ENCODE measurements at regions not wholly inside any gene's neighbourhood (a gene's known extent, or its start where the extent isn't known, plus 50 kb on each side); places are given as distances from the start of the nearest gene placed in this dataset.

GRCh38 chr1:76687307-76688175, 179.7 kb upstream of the ST6GALNAC5 start:
- ChIA-PET RAD21 (ENCODE audit: low non-redundant PET in 1 of 2, low total read pairs in 2 of 2, uncharacterized antibody in 2 of 2, unreplicated experiment in 2 of 2) (no interaction called here), CTCF (no interaction called here)

GRCh38 chr1:76690766-76691165, 176.5 kb upstream of the ST6GALNAC5 start:
- CTCF ChIA-PET: no interaction called here
- Histone ChIP-seq H3K4me1 (ENCODE audit: control insufficient read depth in 1 of 2, insufficient read depth in 2 of 2, low read length in 2 of 2) (peaks cover 0 to 18% of the 10 kb centered on the region in 2 experiments; a peak in 2 of 4 replicates), H3K4me2 (ENCODE audit: low read length) (peak overlapping the region; percentile 45), H3K79me2 (ENCODE audit: insufficient read depth, low read length) (no peaks in the 10 kb centered on the region), H3K27ac (ENCODE audit: low read depth, low read length) (no peak overlapping the region), H3K9me2 (ENCODE audit: insufficient read depth) (no peaks in the 10 kb centered on the region), H3K36me3 (ENCODE audit: control insufficient read depth in 1 of 2, insufficient read depth in 2 of 2, low read length in 2 of 2) (no peaks in the 10 kb centered on the region), H3K27me3 (ENCODE audit: insufficient read depth, low read length) (no peaks in the 10 kb centered on the region), H3K4me3 (replicated peaks in 1 of 2; ENCODE audit: low read depth in 1 of 2, low read length in 2 of 2) (no peak overlapping the region), H3K9ac (ENCODE audit: low read length) (peak overlapping the region; percentile 9; the same call in 1 of the 2 replicates), H2AFZ (ENCODE audit: low read depth, low read length, poor library complexity, severe bottlenecking) (peak overlapping the region; percentile 59), H4K20me1 (ENCODE audit: insufficient read depth) (no peaks in the 10 kb centered on the region), H3K9me3 (ENCODE audit: control insufficient read depth in 1 of 2, insufficient read depth in 1 of 2, low read depth in 1 of 2, low read length in 2 of 2) (no peaks in the 10 kb centered on the region)
- no peak for TF ChIP-seq RAD21 (IDR thresholded peaks at IDR 0.05; ENCODE audit: low read depth)
- TF ChIP-seq EZH2 (IDR thresholded peaks at IDR 0.05): no peak
- no peak for TF ChIP-seq POLR2A (IDR thresholded peaks at IDR 0.05; ENCODE audit: borderline replicate concordance, extremely low read depth, insufficient read depth, insufficient read length)
- peak; percentile 59 for TF ChIP-seq JUND (IDR thresholded peaks at IDR 0.05)
- TF ChIP-seq CBX3 (IDR thresholded peaks at IDR 0.05; ENCODE audit: low read depth): peak; percentile 32; the same call in 1 of the 2 replicates
- TF ChIP-seq SP1 (IDR thresholded peaks at IDR 0.05; ENCODE audit: low read depth): peak; percentile 46
- peak; percentile 64 for TF ChIP-seq FOSL1 (IDR thresholded peaks at IDR 0.05; ENCODE audit: low read depth)
- TF ChIP-seq, protein P1, sequence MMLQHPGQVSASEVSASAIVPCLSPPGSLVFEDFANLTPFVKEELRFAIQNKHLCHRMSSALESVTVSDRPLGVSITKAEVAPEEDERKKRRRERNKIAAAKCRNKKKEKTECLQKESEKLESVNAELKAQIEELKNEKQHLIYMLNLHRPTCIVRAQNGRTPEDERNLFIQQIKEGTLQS (IDR thresholded peaks at IDR 0.05): peak; percentile 53; the same call in 1 of the 2 replicates
- intact Hi-C loops (cut with micrococcal nuclease): no loop called here
- RAD21 ChIA-PET (ENCODE audit: low non-redundant PET in 1 of 2, low total read pairs in 2 of 2, uncharacterized antibody in 2 of 2, unreplicated experiment in 2 of 2): no interaction called here
- BruUV-seq (replicated peaks): no TSS peak
- POLR2A ChIA-PET: no interaction called here
- ATAC-seq (peak; percentile 57; the same call in 1 of the 2 replicates), DNase-seq (ENCODE audit: low read depth, low spot score) (peak; percentile 22)

More at GRCh38 chr1:76687307-76688175, 179.7 kb upstream of the ST6GALNAC5 start:
- Histone ChIP-seq H3K9me3 (ENCODE audit: control insufficient read depth in 1 of 2, insufficient read depth in 1 of 2, low read depth in 1 of 2, low read length in 2 of 2) (no peaks in the 10 kb centered on the region), H3K27me3 (ENCODE audit: insufficient read depth, low read length) (no peaks in the 10 kb centered on the region), H4K20me1 (ENCODE audit: insufficient read depth) (no peaks in the 10 kb centered on the region), H3K36me3 (ENCODE audit: control insufficient read depth in 1 of 2, insufficient read depth in 2 of 2, low read length in 2 of 2) (no peaks in the 10 kb centered on the region), H3K27ac (ENCODE audit: low read depth, low read length) (no peak overlapping the region), H3K79me2 (ENCODE audit: insufficient read depth, low read length) (no peaks in the 10 kb centered on the region), H3K4me1 (ENCODE audit: control insufficient read depth in 1 of 2, insufficient read depth in 2 of 2, low read length in 2 of 2) (peaks cover 0 to 18% of the 10 kb centered on the region in 2 experiments; a peak in 2 of 4 replicates), H3K4me2 (ENCODE audit: low read length) (no peak overlapping the region), H3K9me2 (ENCODE audit: insufficient read depth) (no peaks in the 10 kb centered on the region), H3K4me3 (replicated peaks in 1 of 2; ENCODE audit: low read depth in 1 of 2, low read length in 2 of 2) (no peak overlapping the region), H3K9ac (ENCODE audit: low read length) (no peak overlapping the region), H2AFZ (ENCODE audit: low read depth, low read length, poor library complexity, severe bottlenecking) (no peak overlapping the region)
- ATAC-seq (no peak), DNase-seq (ENCODE audit: low read depth, low spot score) (no peak)
- BruUV-seq (replicated peaks): no TSS peak
- TF ChIP-seq TCF7L2 (IDR thresholded peaks at IDR 0.05; ENCODE audit: borderline replicate concordance, extremely low read depth, insufficient read depth, insufficient read length) (no peak), YY1 (IDR thresholded peaks at IDR 0.05; ENCODE audit: extremely low read depth, insufficient replicate concordance, low read depth, low read length) (no peak)
- POLR2A ChIA-PET: no interaction called here
- intact Hi-C loops (cut with micrococcal nuclease): no loop called here

Measured in HCT116 (cell line).